ENCODE measurements at regions not wholly inside any gene's neighbourhood (a gene's known extent, or its start where the extent isn't known, plus 50 kb on each side); places are given as distances from the start of the nearest gene placed in this dataset.

DNA sequence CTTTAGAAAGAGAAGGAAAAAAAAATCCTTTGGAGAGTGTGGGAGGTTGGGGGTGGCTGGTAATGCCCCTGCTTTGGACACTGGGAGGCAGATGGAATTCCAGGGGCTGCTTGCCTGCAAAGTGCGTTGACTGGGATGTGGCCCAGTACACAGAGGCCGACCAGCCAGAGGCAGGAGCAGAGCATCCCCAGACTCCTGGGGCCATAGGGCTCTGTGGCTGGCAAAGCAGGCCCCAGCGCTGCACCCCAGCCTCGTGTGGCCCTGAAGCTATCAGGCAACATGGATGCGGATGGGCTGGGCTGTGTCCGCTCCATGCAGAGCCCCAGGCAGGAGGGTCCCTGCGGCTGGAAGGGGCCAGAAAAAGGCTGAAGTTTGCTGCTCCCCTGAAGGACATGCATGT is 361.6 kb upstream of the FZD8 start:
- FAIRE-seq (no peak), DNase-seq (ENCODE audit: low read depth, low spot score) (no peak)
- CTCF ChIA-PET: no interaction called here
- Histone ChIP-seq H3K9me3 (replicated peaks; ENCODE audit: control insufficient read depth, insufficient read depth, low read length) (no peaks in the 10 kb centered on the region), H4K20me1 (replicated peaks; ENCODE audit: control insufficient read depth, extremely low read depth, insufficient read depth, low read length) (no peaks in the 10 kb centered on the region), H3K36me3 (ENCODE audit: control insufficient read depth in 2 of 2, extremely low read depth in 1 of 2, insufficient read depth in 2 of 2, low read length in 2 of 2) (no peaks in the 10 kb centered on the region), H3K79me2 (ENCODE audit: control insufficient read depth, insufficient read depth, low read length) (no peaks in the 10 kb centered on the region), H3K9me1 (replicated peaks; ENCODE audit: control insufficient read depth, extremely low read depth, insufficient read depth, low read length) (no peaks in the 10 kb centered on the region), H3K27me3 (ENCODE audit: control insufficient read depth in 2 of 2, insufficient read depth in 2 of 2, low read length in 2 of 2) (no peaks in the 10 kb centered on the region), H2AFZ (ENCODE audit: low read depth, low read length) (no peak overlapping the region), H3K27ac (ENCODE audit: insufficient read depth, low read depth, low read length) (no peak overlapping the region), H3K9ac (replicated peaks; ENCODE audit: extremely low read depth, insufficient read depth, low read length) (no peak overlapping the region), H3K4me1 (ENCODE audit: control insufficient read depth, extremely low read depth, insufficient read depth, low read length) (no peaks in the 10 kb centered on the region), H3K4me2 (ENCODE audit: insufficient read depth, low read length) (no peak overlapping the region), H3K4me3 (replicated peaks in 1 of 3; ENCODE audit: insufficient read depth in 1 of 3, low read depth in 1 of 3, low read length in 3 of 3) (no peak overlapping the region)
- dilution Hi-C loops (cut with MboI; ENCODE audit: extremely low pct_ligation_motif_present, low sequenced_read_pairs): no loop called here
- intact Hi-C loops (cut with micrococcal nuclease): loop anchor here (5.0 kb wide), 1 partner anchor 366 kb away; no protein-coding TSS in a partner anchor
- POLR2A ChIA-PET: no interaction called here
- TF ChIP-seq EZH2 (IDR thresholded peaks at IDR 0.05; ENCODE audit: borderline replicate concordance, low read depth, low read length, severe bottlenecking): no peak
- TF ChIP-seq MYC (IDR thresholded peaks at IDR 0.05; ENCODE audit: low read depth, low read length): no peak
- no peak for TF ChIP-seq POLR2A (IDR thresholded peaks at IDR 0.05; ENCODE audit: low read depth, low read length)
- TF ChIP-seq POLR2AphosphoS5 (IDR thresholded peaks at IDR 0.05; ENCODE audit: insufficient read depth, low read depth, low read length): no peak
- no TSS peak for BruUV-seq (replicated peaks)

DNA sequence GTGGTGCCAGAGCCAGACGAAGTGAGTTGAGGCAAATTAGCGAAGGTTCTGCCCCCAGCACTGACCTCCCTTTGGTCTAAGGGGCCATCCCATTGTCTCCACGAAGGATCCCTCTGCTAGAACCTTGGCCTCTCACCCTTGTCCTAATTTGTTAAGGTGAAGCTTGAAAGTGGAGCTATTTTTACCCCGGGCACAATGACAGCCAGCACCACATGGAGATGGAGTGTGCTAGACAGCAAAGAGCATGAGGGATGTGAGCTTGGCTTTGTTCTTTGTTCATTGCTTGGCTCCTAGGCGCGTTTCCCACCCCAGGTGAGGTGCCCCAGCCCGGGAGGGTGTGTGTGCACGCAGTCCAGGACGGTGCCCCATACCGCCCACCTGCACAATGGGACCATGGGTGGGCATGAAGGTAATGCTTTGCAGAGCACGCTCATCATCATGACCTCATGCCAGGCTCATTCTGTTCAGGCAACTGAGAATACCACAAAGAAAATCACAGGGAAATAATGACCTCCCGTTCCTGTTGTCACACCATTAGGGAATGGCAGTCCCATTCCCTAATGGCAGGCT is 361.0 kb upstream of the FZD8 start:
- Histone ChIP-seq H3K9ac (replicated peaks; ENCODE audit: extremely low read depth, insufficient read depth, low read length) (no peak overlapping the region), H3K79me2 (ENCODE audit: control insufficient read depth, insufficient read depth, low read length) (no peaks in the 10 kb centered on the region), H3K27me3 (ENCODE audit: control insufficient read depth in 2 of 2, insufficient read depth in 2 of 2, low read length in 2 of 2) (no peaks in the 10 kb centered on the region), H3K9me3 (replicated peaks; ENCODE audit: control insufficient read depth, insufficient read depth, low read length) (no peaks in the 10 kb centered on the region), H2AFZ (ENCODE audit: low read depth, low read length) (no peak overlapping the region), H4K20me1 (replicated peaks; ENCODE audit: control insufficient read depth, extremely low read depth, insufficient read depth, low read length) (no peaks in the 10 kb centered on the region), H3K36me3 (ENCODE audit: control insufficient read depth in 2 of 2, extremely low read depth in 1 of 2, insufficient read depth in 2 of 2, low read length in 2 of 2) (no peaks in the 10 kb centered on the region), H3K9me1 (replicated peaks; ENCODE audit: control insufficient read depth, extremely low read depth, insufficient read depth, low read length) (no peaks in the 10 kb centered on the region), H3K4me2 (ENCODE audit: insufficient read depth, low read length) (no peak overlapping the region), H3K27ac (ENCODE audit: insufficient read depth, low read depth, low read length) (no peak overlapping the region), H3K4me3 (replicated peaks in 1 of 3; ENCODE audit: insufficient read depth in 1 of 3, low read depth in 1 of 3, low read length in 3 of 3) (no peak overlapping the region), H3K4me1 (ENCODE audit: control insufficient read depth, extremely low read depth, insufficient read depth, low read length) (no peaks in the 10 kb centered on the region)
- DNase-seq (ENCODE audit: low read depth, low spot score): no peak
- ChIA-PET POLR2A (no interaction called here), CTCF (no interaction called here)
- TF ChIP-seq, protein P1, sequence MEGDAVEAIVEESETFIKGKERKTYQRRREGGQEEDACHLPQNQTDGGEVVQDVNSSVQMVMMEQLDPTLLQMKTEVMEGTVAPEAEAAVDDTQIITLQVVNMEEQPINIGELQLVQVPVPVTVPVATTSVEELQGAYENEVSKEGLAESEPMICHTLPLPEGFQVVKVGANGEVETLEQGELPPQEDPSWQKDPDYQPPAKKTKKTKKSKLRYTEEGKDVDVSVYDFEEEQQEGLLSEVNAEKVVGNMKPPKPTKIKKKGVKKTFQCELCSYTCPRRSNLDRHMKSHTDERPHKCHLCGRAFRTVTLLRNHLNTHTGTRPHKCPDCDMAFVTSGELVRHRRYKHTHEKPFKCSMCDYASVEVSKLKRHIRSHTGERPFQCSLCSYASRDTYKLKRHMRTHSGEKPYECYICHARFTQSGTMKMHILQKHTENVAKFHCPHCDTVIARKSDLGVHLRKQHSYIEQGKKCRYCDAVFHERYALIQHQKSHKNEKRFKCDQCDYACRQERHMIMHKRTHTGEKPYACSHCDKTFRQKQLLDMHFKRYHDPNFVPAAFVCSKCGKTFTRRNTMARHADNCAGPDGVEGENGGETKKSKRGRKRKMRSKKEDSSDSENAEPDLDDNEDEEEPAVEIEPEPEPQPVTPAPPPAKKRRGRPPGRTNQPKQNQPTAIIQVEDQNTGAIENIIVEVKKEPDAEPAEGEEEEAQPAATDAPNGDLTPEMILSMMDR (IDR thresholded peaks at IDR 0.05; ENCODE audit: extremely low read depth in 1 of 2, insufficient read depth in 1 of 2, low read depth in 1 of 2, low read length in 2 of 2): no peak
- TF ChIP-seq FOS (IDR thresholded peaks at IDR 0.05; ENCODE audit: borderline replicate concordance, insufficient read depth, low read length) (no peak), GATA2 (IDR thresholded peaks at IDR 0.05; ENCODE audit: insufficient read depth, insufficient read length, low read depth, low read length) (no peak), POLR2A (IDR thresholded peaks at IDR 0.05; ENCODE audit: low read depth, low read length) (no peak), MYC (IDR thresholded peaks at IDR 0.05; ENCODE audit: low read depth, low read length) (no peak), JUN (IDR thresholded peaks at IDR 0.05; ENCODE audit: borderline replicate concordance, insufficient read depth, insufficient read length, low read depth) (no peak), POLR2AphosphoS5 (IDR thresholded peaks at IDR 0.05; ENCODE audit: insufficient read depth, low read depth, low read length) (no peak), EZH2 (IDR thresholded peaks at IDR 0.05; ENCODE audit: borderline replicate concordance, low read depth, low read length, severe bottlenecking) (no peak)
- TF ChIP-seq, protein P2, sequence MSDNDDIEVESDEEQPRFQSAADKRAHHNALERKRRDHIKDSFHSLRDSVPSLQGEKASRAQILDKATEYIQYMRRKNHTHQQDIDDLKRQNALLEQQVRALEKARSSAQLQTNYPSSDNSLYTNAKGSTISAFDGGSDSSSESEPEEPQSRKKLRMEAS (IDR thresholded peaks at IDR 0.05; ENCODE audit: insufficient read depth, insufficient read length): no peak
- no TSS peak for BruUV-seq (replicated peaks)
- intact Hi-C loops (cut with micrococcal nuclease) (loop anchor here (5.0 kb wide), 1 partner anchor 366 kb away; no protein-coding TSS in a partner anchor), dilution Hi-C loops (cut with MboI; ENCODE audit: extremely low pct_ligation_motif_present, low sequenced_read_pairs) (no loop called here)
- FAIRE-seq: no peak

Measured in endothelial cell of umbilical vein (primary cell).